Naive thymus-derived CD8-positive, alpha-beta T cell (primary cell): ENCODE measurements at regions not wholly inside any gene's neighbourhood (a gene's known extent, or its start where the extent isn't known, plus 50 kb on each side); places are given as distances from the start of the nearest gene placed in this dataset.
"Not testable (repeated sequence)": the region's sequence is repeated elsewhere in the genome, so short reads cannot be mapped to it uniquely, and the experiment has no call there.

Source experiments
- ATAC-seq, 2 donors: fragments of 150-1000 bp; cut with Tn5 transposase in 1 of 2; sonication (Bioruptor Pico), chemical (Tn5 transposase) in 1 of 2; 1 replicate in 1 of 2; 2 replicates in 1 of 2; pipeline ENCODE4 v1.10.0; 2021; ENCODE audit warnings: mild to moderate bottlenecking in 2 of 2, moderate library complexity in 2 of 2
- POLR2A ChIA-PET: fragments of 350-600 bp; sonication (Branson Sonifier 250); formaldehyde crosslinking; loops from one replicate; lab custom pipeline; 2021; ENCODE audit warnings: antibody characterized with exemption; lab: Charles Lee
- DNase-seq, 10 donors: peaks; one replicate each; pipeline versions ENCODE4 v3.0.0 to v3.0.0-alpha.2; 2020 to 2022
- H3K27ac Mint-ChIP-seq, 10 donors: one replicate each; pipeline ENCODE4 v1.8.0; 2020 to 2022; ENCODE audit warnings: mild to moderate bottlenecking in 10 of 10, mixed read lengths in 10 of 10, moderate library complexity in 4 of 10, inconsistent platforms in 1 of 10
- H3K27me3 Mint-ChIP-seq, 5 donors: one replicate each; pipeline ENCODE4 v1.8.0; 2021 to 2022; ENCODE audit warnings: mixed read lengths in 5 of 5
- H3K36me3 Mint-ChIP-seq, 3 donors: one replicate each; pipeline ENCODE4 v1.8.0; 2020 to 2022; ENCODE audit warnings: mixed read lengths in 3 of 3, mild to moderate bottlenecking in 2 of 3, inconsistent platforms in 1 of 3
- H3K4me1 Mint-ChIP-seq, 4 donors: one replicate each; pipeline ENCODE4 v1.8.0; 2021 to 2022; ENCODE audit warnings: mixed read lengths in 4 of 4
- H3K4me3 Mint-ChIP-seq, 10 donors: one replicate each; pipeline ENCODE4 v1.8.0; 2020 to 2022; ENCODE audit warnings: mild to moderate bottlenecking in 10 of 10, mixed read lengths in 10 of 10, moderate library complexity in 6 of 10, inconsistent platforms in 1 of 10
- H3K9me3 Mint-ChIP-seq, 9 donors: one replicate each; pipeline ENCODE4 v1.8.0; 2020 to 2022; ENCODE audit warnings: mixed read lengths in 9 of 9, mild to moderate bottlenecking in 3 of 9, inconsistent platforms in 1 of 9, moderate library complexity in 1 of 9

GRCh38 chr11:103820345-103820744, 216.1 kb upstream of the DDI1 start:
- H3K27ac Mint-ChIP-seq = not testable (repeated sequence)

GRCh38 chr11:103824116-103824515, 212.3 kb upstream of the DDI1 start:
- Mint-ChIP-seq H3K9me3 (peaks cover 0 to 17% (median 0%) of the 10 kb centered on the region in 9 donors), H3K27ac (no peak overlapping the region), H3K27me3 (peaks cover 0 to 5% (median 3%) of the 10 kb centered on the region in 5 donors), H3K4me1 (no peaks in the 10 kb centered on the region), H3K4me3 (no peak overlapping the region), H3K36me3 (peaks cover 0 to 5% (median 0%) of the 10 kb centered on the region in 3 donors)
- POLR2A ChIA-PET = no interaction called here
- DNase-seq (no peak), ATAC-seq (no peak)

More at GRCh38 chr11:103820345-103820744, 216.1 kb upstream of the DDI1 start:
- H3K27me3 Mint-ChIP-seq, H3K4me1 Mint-ChIP-seq, H3K4me3 Mint-ChIP-seq, H3K36me3 Mint-ChIP-seq, POLR2A ChIA-PET, ATAC-seq, DNase-seq: not testable (repeated sequence)
- peaks cover 0 to 19% (median 1%) of the 10 kb centered on the region in 9 donors for H3K9me3 Mint-ChIP-seq

DNA sequence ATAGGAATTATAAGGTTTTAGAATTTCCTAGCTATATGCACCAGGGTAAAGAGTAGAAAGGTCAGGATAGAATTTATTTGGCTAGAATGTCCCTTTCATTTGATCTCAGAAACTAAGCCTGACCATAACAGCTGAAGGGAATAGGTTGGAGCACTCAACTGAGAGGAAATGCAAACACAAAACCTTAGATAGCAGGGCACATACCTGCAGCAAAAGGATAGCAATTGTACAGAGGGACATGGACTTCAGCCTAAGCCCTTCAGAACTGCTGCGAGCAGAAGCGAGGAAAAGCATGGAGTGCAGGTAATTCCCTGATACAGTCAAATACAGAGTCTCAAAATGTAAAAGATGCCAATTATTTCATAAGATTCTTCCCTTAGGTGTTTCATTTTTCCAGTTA, 211.0 kb upstream of the DDI1 start:
- Mint-ChIP-seq H3K36me3 (peaks cover 0 to 6% (median 0%) of the 10 kb centered on the region in 3 donors), H3K9me3 (peaks cover 0 to 17% (median 4%) of the 10 kb centered on the region in 9 donors), H3K27me3 (peaks cover 0 to 7% (median 3%) of the 10 kb centered on the region in 5 donors), H3K27ac (no peak overlapping the region), H3K4me1 (no peaks in the 10 kb centered on the region), H3K4me3 (no peak overlapping the region)
- POLR2A ChIA-PET = no interaction called here
- DNase-seq = no peak
- no peak for ATAC-seq

- DNase-seq = no peak
- Mint-ChIP-seq H3K27ac (no peak overlapping the region), H3K36me3 (peaks cover 0 to 11% (median under 1%) of the 10 kb centered on the region in 3 donors), H3K27me3 (peaks cover 0 to 7% (median 0%) of the 10 kb centered on the region in 5 donors), H3K4me1 (no peaks in the 10 kb centered on the region), H3K4me3 (no peak overlapping the region), H3K9me3 (peaks cover 2 to 26% (median 14%) of the 10 kb centered on the region in 9 donors)
- no peak for ATAC-seq
- POLR2A ChIA-PET = no interaction called here
These were observed 209.6 kb upstream of the DDI1 start for GRCh38 chr11:103826856-103827255.

- H3K4me1 Mint-ChIP-seq = no peaks in the 10 kb centered on the region
- DNase-seq = no peak
- ATAC-seq = no peak
- POLR2A ChIA-PET = no interaction called here
- peaks cover 0 to 7% (median 0%) of the 10 kb centered on the region in 5 donors for H3K27me3 Mint-ChIP-seq
- peaks cover 16 to 50% (median 23%) of the 10 kb centered on the region in 9 donors for H3K9me3 Mint-ChIP-seq
- H3K27ac Mint-ChIP-seq = no peak overlapping the region
- no peak overlapping the region for H3K4me3 Mint-ChIP-seq
- H3K36me3 Mint-ChIP-seq = peaks cover 0 to 24% (median 2%) of the 10 kb centered on the region in 3 donors
These were observed 206.8 kb upstream of the DDI1 start for GRCh38 chr11:103829596-103829995.

GRCh38 chr11:103830205-103830604, 206.2 kb upstream of the DDI1 start:
- Mint-ChIP-seq H3K9me3 (peaks cover 16 to 51% (median 23%) of the 10 kb centered on the region in 9 donors), H3K36me3 (peaks cover 0 to 24% (median 2%) of the 10 kb centered on the region in 3 donors)
- POLR2A ChIA-PET = no interaction called here

GRCh38 chr11:103832762-103833161, 203.7 kb upstream of the DDI1 start:
- H3K27me3 Mint-ChIP-seq = peaks cover 0 to 4% (median 0%) of the 10 kb centered on the region in 5 donors
- no peak overlapping the region for H3K4me3 Mint-ChIP-seq
- no peaks in the 10 kb centered on the region for H3K4me1 Mint-ChIP-seq
- DNase-seq (no peak), ATAC-seq (no peak)
- peaks cover 16 to 66% (median 31%) of the 10 kb centered on the region in 9 donors for H3K9me3 Mint-ChIP-seq
- H3K27ac Mint-ChIP-seq = no peak overlapping the region
- peaks cover 0 to 24% (median 2%) of the 10 kb centered on the region in 3 donors for H3K36me3 Mint-ChIP-seq
- POLR2A ChIA-PET = no interaction called here

More at GRCh38 chr11:103830205-103830604, 206.2 kb upstream of the DDI1 start:
- no peak for DNase-seq
- peaks cover 0 to 7% (median 0%) of the 10 kb centered on the region in 5 donors for H3K27me3 Mint-ChIP-seq
- no peak overlapping the region for H3K27ac Mint-ChIP-seq
- ATAC-seq = no peak
- no peaks in the 10 kb centered on the region for H3K4me1 Mint-ChIP-seq
- H3K4me3 Mint-ChIP-seq = no peak overlapping the region

DNA sequence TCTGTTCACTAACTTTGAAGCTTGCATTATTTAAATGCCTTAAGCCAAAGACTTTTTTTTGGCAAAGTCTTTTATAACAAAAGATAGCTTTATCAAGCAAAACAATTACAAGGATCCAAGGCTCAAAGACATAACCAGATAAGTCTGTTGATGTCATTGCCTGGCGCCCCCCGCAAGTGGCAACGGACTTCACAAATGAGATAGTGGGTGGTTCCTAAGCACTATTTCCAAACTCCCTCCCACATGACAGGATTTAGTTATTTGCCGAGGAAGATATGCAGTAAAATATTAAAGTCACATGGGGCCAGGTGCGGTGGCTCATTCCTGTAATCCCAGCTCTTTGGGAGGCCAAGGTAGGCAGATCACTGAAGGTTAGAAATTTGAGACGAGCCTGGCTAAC, 194.2 kb upstream of the DDI1 start:
- H3K27me3 Mint-ChIP-seq = no peaks in the 10 kb centered on the region
- H3K36me3 Mint-ChIP-seq = no peaks in the 10 kb centered on the region
- peaks cover 0 to 4% (median 0%) of the 10 kb centered on the region in 9 donors for H3K9me3 Mint-ChIP-seq
- H3K4me3 Mint-ChIP-seq = no peak overlapping the region
- ATAC-seq (no peak), DNase-seq (no peak)
- no peaks in the 10 kb centered on the region for H3K4me1 Mint-ChIP-seq
- no peak overlapping the region for H3K27ac Mint-ChIP-seq
- POLR2A ChIA-PET = no interaction called here

- Mint-ChIP-seq H3K27ac (no peak overlapping the region), H3K4me3 (no peak overlapping the region), H3K9me3 (peaks cover 0 to 4% (median 0%) of the 10 kb centered on the region in 9 donors), H3K27me3 (no peaks in the 10 kb centered on the region), H3K36me3 (no peaks in the 10 kb centered on the region), H3K4me1 (no peaks in the 10 kb centered on the region)
- ATAC-seq = no peak
- DNase-seq = no peak
- POLR2A ChIA-PET = no interaction called here
These were observed 193.6 kb upstream of the DDI1 start for GRCh38 chr11:103842795-103843194.

GRCh38 chr11:103844327-103845215, 191.9 kb upstream of the DDI1 start:
- DNase-seq = no peak
- Mint-ChIP-seq H3K9me3 (no peaks in the 10 kb centered on the region), H3K27me3 (no peaks in the 10 kb centered on the region), H3K4me3 (no peak overlapping the region), H3K4me1 (no peaks in the 10 kb centered on the region), H3K27ac (no peak overlapping the region), H3K36me3 (no peaks in the 10 kb centered on the region)
- POLR2A ChIA-PET = no interaction called here
- ATAC-seq = no peak

DNA sequence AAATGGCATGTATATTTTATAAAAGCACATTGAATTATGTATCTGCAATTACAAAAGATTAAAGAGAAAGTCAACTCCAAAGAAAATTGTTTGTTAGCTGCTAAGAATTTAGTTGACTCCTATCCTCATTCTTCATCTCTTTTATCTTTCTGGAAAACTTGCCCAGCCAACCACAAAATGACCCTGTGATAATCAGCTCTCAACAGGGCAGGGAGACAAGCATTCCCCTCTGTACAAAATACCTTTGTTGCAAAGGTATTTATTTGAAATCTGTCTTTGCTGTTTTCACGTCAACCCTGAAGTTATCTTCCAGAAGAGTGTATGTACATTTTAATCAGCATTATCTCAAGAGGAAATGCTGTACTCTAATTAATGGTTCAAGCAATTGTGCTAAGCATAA, 191.1 kb upstream of the DDI1 start:
- H3K4me3 Mint-ChIP-seq = no peak overlapping the region
- ATAC-seq (no peak), DNase-seq (no peak)
- H3K36me3 Mint-ChIP-seq = no peaks in the 10 kb centered on the region
- H3K27me3 Mint-ChIP-seq = peaks cover 0 to under 1% (median 0%) of the 10 kb centered on the region in 5 donors
- no peaks in the 10 kb centered on the region for H3K9me3 Mint-ChIP-seq
- POLR2A ChIA-PET = no interaction called here
- no peak overlapping the region for H3K27ac Mint-ChIP-seq
- H3K4me1 Mint-ChIP-seq = no peaks in the 10 kb centered on the region

DNA sequence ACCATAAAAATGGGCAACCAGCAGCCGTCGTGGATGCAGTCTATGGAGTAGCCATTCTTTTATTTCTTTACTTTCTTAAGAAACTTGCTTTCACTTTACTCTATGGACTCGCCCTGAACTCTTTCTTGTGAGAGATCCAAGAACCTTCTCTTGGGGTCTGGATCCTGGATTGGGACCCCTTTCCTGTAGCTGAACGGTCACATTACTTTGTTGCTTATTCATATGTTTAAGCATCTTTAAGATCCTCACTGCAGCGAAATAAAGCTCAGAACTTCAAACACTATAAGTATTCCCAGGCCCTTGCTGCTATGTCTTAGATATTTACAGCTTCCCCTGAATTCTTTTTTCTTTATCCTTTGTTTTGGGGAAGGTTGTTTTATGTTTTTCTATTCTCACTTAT, 187.8 kb upstream of the DDI1 start:
- POLR2A ChIA-PET = no interaction called here
- ATAC-seq = no peak
- no peaks in the 10 kb centered on the region for H3K9me3 Mint-ChIP-seq
- no peak for DNase-seq
- H3K27ac Mint-ChIP-seq = no peak overlapping the region
- H3K36me3 Mint-ChIP-seq = no peaks in the 10 kb centered on the region
- H3K4me3 Mint-ChIP-seq = no peak overlapping the region
- H3K27me3 Mint-ChIP-seq = peaks cover 0 to 4% (median 0%) of the 10 kb centered on the region in 5 donors
- no peaks in the 10 kb centered on the region for H3K4me1 Mint-ChIP-seq

DNA sequence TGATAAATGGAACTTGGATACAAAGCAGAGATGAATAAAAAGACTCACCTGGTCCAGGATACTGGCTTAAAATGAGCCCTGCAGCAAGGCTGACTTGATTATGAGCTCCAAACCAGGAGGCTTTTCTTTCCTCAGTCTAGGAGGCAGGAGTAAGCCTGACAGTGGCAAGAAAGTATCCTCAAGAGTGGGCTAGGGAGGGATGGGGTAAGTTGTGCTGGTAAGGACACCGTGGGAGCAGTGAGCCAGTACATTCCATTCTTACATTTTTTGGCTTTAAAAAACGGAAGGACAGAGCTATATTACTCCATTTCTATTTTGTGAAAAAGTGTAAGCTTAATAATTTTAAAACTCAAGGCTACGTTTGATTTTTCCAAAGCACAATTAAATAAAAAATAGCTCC, 187.1 kb upstream of the DDI1 start:
- DNase-seq (no peak), ATAC-seq (no peak)
- no peak overlapping the region for H3K4me3 Mint-ChIP-seq
- no peaks in the 10 kb centered on the region for H3K36me3 Mint-ChIP-seq
- H3K27ac Mint-ChIP-seq = no peak overlapping the region
- no peaks in the 10 kb centered on the region for H3K4me1 Mint-ChIP-seq
- peaks cover 0 to 4% (median 0%) of the 10 kb centered on the region in 9 donors for H3K9me3 Mint-ChIP-seq
- POLR2A ChIA-PET = no interaction called here
- H3K27me3 Mint-ChIP-seq = peaks cover 0 to 4% (median 0%) of the 10 kb centered on the region in 5 donors
